Panc1 (cell line): ENCODE measurements at regions not wholly inside any gene's neighbourhood (a gene's known extent, or its start where the extent isn't known, plus 50 kb on each side); places are given as distances from the start of the nearest gene placed in this dataset.
"Not testable (repeated sequence)": the region's sequence is repeated elsewhere in the genome, so short reads cannot be mapped to it uniquely, and the experiment has no call there.

ENCODE experiments used
- ATAC-seq: fragments of 200-7000 bp; cut with Tn5 transposase; 2 replicates; pipeline ENCODE4 v1.9.1; 2020; ENCODE audit warnings: mild to moderate bottlenecking, moderate library complexity
- BruUV-seq: library from RNA; stranded (reverse); fragments of 400-500 nt; replicated peaks from 2 replicates; lab custom pipeline; 2021; lab: Mats Ljungman, UMichigan
- CTCF ChIA-PET: fragments of 300-600 bp; sonication (Branson Sonifier 250); formaldehyde crosslinking; loops from one replicate; lab custom pipeline; 2022; ENCODE audit warnings: antibody characterized with exemption; lab: Charles Lee
- POLR2A ChIA-PET: fragments of 300-600 bp; sonication (Branson Sonifier 250); formaldehyde crosslinking; loops from one replicate; lab custom pipeline; 2022; ENCODE audit warnings: antibody characterized with exemption; lab: Charles Lee
- DNase-seq: peaks from one replicate; pipeline ENCODE4 v3.0.0-alpha.2; 2010; ENCODE audit warnings: low read depth, low spot score
- H3K27ac ChIP-seq: 2 replicates; pipeline ENCODE4 v1.5.1; 2011; ENCODE audit warnings: mild to moderate bottlenecking, low read length, inconsistent platforms
- H3K27me3 ChIP-seq: fragments of 200-500 bp; sonication (Bioruptor generic); 2 replicates; pipeline ENCODE4 v1.6.0; 2014; ENCODE audit warnings: low read length, inconsistent platforms; ENCODE audit not compliant: control insufficient read depth, insufficient read depth
- H3K36me3 ChIP-seq: fragments of 200-500 bp; sonication (Bioruptor generic); 2 replicates; pipeline ENCODE4 v1.5.1; 2014; ENCODE audit warnings: inconsistent platforms, mild to moderate bottlenecking, low read length, moderate library complexity; ENCODE audit not compliant: control insufficient read depth, insufficient read depth
- H3K4me1 ChIP-seq: 2 replicates; pipeline ENCODE4 v1.5.1; 2011; ENCODE audit warnings: inconsistent platforms, mild to moderate bottlenecking, low read length, moderate library complexity; ENCODE audit not compliant: control insufficient read depth, insufficient read depth
- H3K4me3 ChIP-seq, 2 experiments: 2 replicates each; pipeline ENCODE4 v1.5.1; 2011 to 2012; ENCODE audit warnings: low read depth in 2 of 2, low read length in 2 of 2, mild to moderate bottlenecking in 2 of 2, inconsistent platforms in 1 of 2, moderate library complexity in 1 of 2
- H3K9me3 ChIP-seq: fragments of 200-500 bp; sonication (Bioruptor generic); 2 replicates; pipeline ENCODE4 v1.5.1; 2014; ENCODE audit warnings: low read depth, mild to moderate bottlenecking, inconsistent platforms, low read length, moderate library complexity; ENCODE audit not compliant: control insufficient read depth, insufficient read depth
- CTCF ChIP-seq: fragments of 450-650 bp; IDR thresholded peaks from 2 replicates; pipeline ENCODE4 v1.5.1; 2017; ENCODE audit warnings: mild to moderate bottlenecking
- POLR2AphosphoS5 ChIP-seq: IDR thresholded peaks from 2 replicates; pipeline ENCODE4 v1.6.1; 2012; ENCODE audit warnings: mild to moderate bottlenecking, low read depth, low read length, moderate library complexity
- REST ChIP-seq, 2 experiments: IDR thresholded peaks; 2 replicates each; pipeline ENCODE4 v1.6.1; 2011 to 2012; ENCODE audit warnings: low read depth in 2 of 2, control low read depth in 1 of 2, low read length in 1 of 2, mild to moderate bottlenecking in 1 of 2, moderate library complexity in 1 of 2; ENCODE audit not compliant: insufficient read depth in 1 of 2
- SIN3A ChIP-seq: IDR thresholded peaks from 2 replicates; pipeline ENCODE4 v1.6.1; 2012; ENCODE audit warnings: low read depth, mild to moderate bottlenecking, low read length, moderate library complexity, borderline replicate concordance; ENCODE audit not compliant: insufficient read depth
- TCF7L2 ChIP-seq: IDR thresholded peaks from 2 replicates; pipeline ENCODE4 v1.6.1; 2011; ENCODE audit warnings: mild to moderate bottlenecking, low read depth, low read length, inconsistent platforms
- in situ Hi-C: cut with HindIII; loops from 2 replicates; pipeline ENCODE4 v1.10.0; 2016; ENCODE audit warnings: low sequenced_read_pairs, low pct_unique_long_range_greater_than_20kb
- intact Hi-C: fragments of 100-400 bp; cut with micrococcal nuclease; formaldehyde crosslinking; loops from one replicate; pipeline ENCODE4 v1.10.0; 2022; ENCODE audit not compliant: unreplicated experiment

GRCh38 chr13:112175162-112176075 lies 108.5 kb downstream of the SOX1 start:
- BruUV-seq, result no TSS peak
- TF ChIP-seq SIN3A, result no peak
- no peak for TF ChIP-seq POLR2AphosphoS5
- no peak for TF ChIP-seq TCF7L2
- TF ChIP-seq CTCF, result no peak
- no peak for TF ChIP-seq REST (IDR thresholded peaks at IDR 0.05; ENCODE audit: insufficient read depth in 1 of 2, low read depth in 2 of 2, low read length in 1 of 2)
- Histone ChIP-seq H3K9me3 (no peaks in the 10 kb centered on the region), H3K36me3 (no peaks in the 10 kb centered on the region), H3K4me1 (no peaks in the 10 kb centered on the region), H3K4me3 (no peak overlapping the region), H3K27me3 (no peaks in the 10 kb centered on the region), H3K27ac (no peak overlapping the region)
- no peak for DNase-seq
- intact Hi-C loops (no loop called here), in situ Hi-C loops (no loop called here)
- POLR2A ChIA-PET, result no interaction called here
- CTCF ChIA-PET, result no interaction called here
- ATAC-seq, result no peak

GRCh38 chr13:112176141-112177119 lies 109.5 kb downstream of the SOX1 start:
- POLR2A ChIA-PET, H3K27me3 ChIP-seq, H3K4me1 ChIP-seq, H3K36me3 ChIP-seq, ATAC-seq, BruUV-seq, H3K9me3 ChIP-seq, H3K4me3 ChIP-seq, DNase-seq, H3K27ac ChIP-seq, intact Hi-C loops, in situ Hi-C loops, CTCF ChIA-PET: not testable (repeated sequence)
